Keratinocyte (primary cell): ENCODE measurements at regions not wholly inside any gene's neighbourhood (a gene's known extent, or its start where the extent isn't known, plus 50 kb on each side); places are given as distances from the start of the nearest gene placed in this dataset.

ENCODE experiments used
- DNase-seq: peaks from one replicate; pipeline ENCODE4 v3.0.0-alpha.2; 2011; ENCODE audit warnings: low read depth, missing footprints, low spot score
- FAIRE-seq: peaks from 2 replicates; lab custom pipeline; 2011; peaks lifted over from hg19 to GRCh38; lab: Jason Lieb, UNC
- H2AFZ ChIP-seq: 2 replicates; pipeline ENCODE4 v1.6.0; 2012; ENCODE audit warnings: low read length, control low read depth, inconsistent platforms; ENCODE audit not compliant: control insufficient read depth
- H3K27ac ChIP-seq: 2 replicates; pipeline ENCODE4 v1.5.1; 2011; ENCODE audit warnings: low read length; ENCODE audit not compliant: control insufficient read depth, insufficient read depth
- H3K27me3 ChIP-seq: 3 replicates; pipeline ENCODE4 v1.6.0; 2011; ENCODE audit warnings: low read length; ENCODE audit not compliant: control insufficient read depth, insufficient read depth; ENCODE audit errors: extremely low read depth
- H3K36me3 ChIP-seq, 2 experiments: 2 replicates in 1 of 2; 3 replicates in 1 of 2; pipeline ENCODE4 v1.5.1; 2011; ENCODE audit warnings: low read length in 2 of 2, mild to moderate bottlenecking in 1 of 2; ENCODE audit not compliant: control insufficient read depth in 2 of 2, insufficient read depth in 2 of 2; ENCODE audit errors: extremely low read depth in 1 of 2
- H3K4me1 ChIP-seq: 3 replicates; pipeline ENCODE4 v1.5.1; 2011; ENCODE audit warnings: low read length; ENCODE audit not compliant: control insufficient read depth, insufficient read depth; ENCODE audit errors: extremely low read depth
- H3K4me2 ChIP-seq: 3 replicates; pipeline ENCODE4 v1.6.0; 2011; ENCODE audit warnings: low read depth, low read length; ENCODE audit not compliant: control insufficient read depth, insufficient read depth; ENCODE audit errors: extremely low read depth
- H3K4me3 ChIP-seq, 3 experiments: fragments of 200-600 bp in 1 of 3; sonication (generic) in 1 of 3; 2 replicates in 2 of 3; 3 replicates in 1 of 3; pipeline ENCODE4 v1.5.1; 2011 to 2016; ENCODE audit warnings: low read length in 3 of 3, mild to moderate bottlenecking in 3 of 3, control low read depth in 2 of 3, inconsistent platforms in 1 of 3, low read depth in 1 of 3, mixed read lengths in 1 of 3, mixed run types in 1 of 3, moderate library complexity in 1 of 3; ENCODE audit not compliant: control insufficient read depth in 2 of 3, insufficient read depth in 2 of 3; ENCODE audit errors: extremely low read depth in 1 of 3
- H3K79me2 ChIP-seq: 2 replicates; pipeline ENCODE4 v1.6.0; 2012; ENCODE audit warnings: low read length; ENCODE audit not compliant: control insufficient read depth, insufficient read depth
- H3K9ac ChIP-seq: 3 replicates; pipeline ENCODE4 v1.6.0; 2011; ENCODE audit warnings: low read length; ENCODE audit not compliant: control insufficient read depth, insufficient read depth; ENCODE audit errors: extremely low read depth
- H3K9me1 ChIP-seq: 3 replicates; pipeline ENCODE4 v1.6.0; 2011; ENCODE audit warnings: low read length; ENCODE audit not compliant: control insufficient read depth, insufficient read depth; ENCODE audit errors: extremely low read depth
- H3K9me3 ChIP-seq: 2 replicates; pipeline ENCODE4 v1.5.1; 2012; ENCODE audit warnings: low read depth, low read length; ENCODE audit not compliant: control insufficient read depth
- H4K20me1 ChIP-seq: 3 replicates; pipeline ENCODE4 v1.6.0; 2011; ENCODE audit warnings: low read length; ENCODE audit not compliant: control insufficient read depth, insufficient read depth; ENCODE audit errors: extremely low read depth
- EZH2 ChIP-seq: IDR thresholded peaks from one replicate; pipeline ENCODE4 v1.6.1; 2012; ENCODE audit warnings: inconsistent platforms, mild to moderate bottlenecking, low read length, moderate library complexity
- dilution Hi-C: fragments of 300-500 bp; cut with MboI; formaldehyde crosslinking; loops from one replicate; pipeline ENCODE4 v1.7.0; 2020; ENCODE audit warnings: low sequenced_read_pairs; ENCODE audit not compliant: extremely low pct_ligation_motif_present
- TF ChIP-seq, protein P1 (sequence below), 3 experiments: IDR thresholded peaks in 1 of 3; conservative IDR thresholded peaks in 1 of 3; optimal IDR thresholded peaks in 1 of 3; 2 replicates in 2 of 3; 3 replicates in 1 of 3; pipeline versions ENCODE3 to v1.5.1; 2011; ENCODE audit warnings: low read length in 3 of 3, mild to moderate bottlenecking in 3 of 3, moderate library complexity in 2 of 3, control low read depth in 1 of 3, inconsistent platforms in 1 of 3; ENCODE audit not compliant: insufficient read depth in 2 of 3; ENCODE audit errors: extremely low read depth in 1 of 3

DNA sequence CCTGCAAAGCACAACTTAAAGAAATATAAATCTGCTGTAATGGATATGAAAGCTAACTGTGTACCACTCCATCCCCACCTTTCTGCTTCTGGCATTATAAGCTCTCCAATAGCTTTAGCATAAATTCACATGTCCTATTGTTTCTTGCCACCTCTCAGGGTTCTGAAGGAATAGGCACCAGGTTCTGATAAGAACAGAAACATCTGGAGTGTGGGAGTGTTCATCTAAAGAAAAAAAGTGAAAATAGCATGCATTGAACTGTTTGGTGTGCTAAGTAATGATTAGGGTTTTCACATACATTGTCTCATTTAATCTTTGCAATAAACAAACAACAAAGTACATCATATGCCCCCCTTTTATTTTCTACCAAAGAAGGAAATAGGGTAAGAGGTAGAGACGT lies 72.3 kb downstream of the FAM76B start:
- H4K20me1 ChIP-seq = no peaks in the 10 kb centered on the region
- H3K4me3 ChIP-seq = no peak overlapping the region
- no peak for FAIRE-seq
- no peaks in the 10 kb centered on the region for H3K79me2 ChIP-seq
- dilution Hi-C loops = no loop called here
- H3K27ac ChIP-seq = no peak overlapping the region
- no peak overlapping the region for H3K4me2 ChIP-seq
- peaks cover 4% of the 10 kb centered on the region for H3K4me1 ChIP-seq
- no peak for DNase-seq
- no peak overlapping the region for H2AFZ ChIP-seq
- H3K9me3 ChIP-seq = no peaks in the 10 kb centered on the region
- no peaks in the 10 kb centered on the region for H3K27me3 ChIP-seq
- no peaks in the 10 kb centered on the region for H3K36me3 ChIP-seq
- no peak for TF ChIP-seq EZH2
- TF ChIP-seq, protein P1, sequence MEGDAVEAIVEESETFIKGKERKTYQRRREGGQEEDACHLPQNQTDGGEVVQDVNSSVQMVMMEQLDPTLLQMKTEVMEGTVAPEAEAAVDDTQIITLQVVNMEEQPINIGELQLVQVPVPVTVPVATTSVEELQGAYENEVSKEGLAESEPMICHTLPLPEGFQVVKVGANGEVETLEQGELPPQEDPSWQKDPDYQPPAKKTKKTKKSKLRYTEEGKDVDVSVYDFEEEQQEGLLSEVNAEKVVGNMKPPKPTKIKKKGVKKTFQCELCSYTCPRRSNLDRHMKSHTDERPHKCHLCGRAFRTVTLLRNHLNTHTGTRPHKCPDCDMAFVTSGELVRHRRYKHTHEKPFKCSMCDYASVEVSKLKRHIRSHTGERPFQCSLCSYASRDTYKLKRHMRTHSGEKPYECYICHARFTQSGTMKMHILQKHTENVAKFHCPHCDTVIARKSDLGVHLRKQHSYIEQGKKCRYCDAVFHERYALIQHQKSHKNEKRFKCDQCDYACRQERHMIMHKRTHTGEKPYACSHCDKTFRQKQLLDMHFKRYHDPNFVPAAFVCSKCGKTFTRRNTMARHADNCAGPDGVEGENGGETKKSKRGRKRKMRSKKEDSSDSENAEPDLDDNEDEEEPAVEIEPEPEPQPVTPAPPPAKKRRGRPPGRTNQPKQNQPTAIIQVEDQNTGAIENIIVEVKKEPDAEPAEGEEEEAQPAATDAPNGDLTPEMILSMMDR (optimal IDR thresholded peaks at IDR 0.05 in 1 of 3, IDR thresholded peaks at IDR 0.05 in 1 of 3, conservative IDR thresholded peaks at IDR 0.05 in 1 of 3; ENCODE audit: extremely low read depth in 1 of 3, insufficient read depth in 2 of 3, low read length in 3 of 3) = no peak
- H3K9me1 ChIP-seq = no peaks in the 10 kb centered on the region
- H3K9ac ChIP-seq = no peak overlapping the region

DNA sequence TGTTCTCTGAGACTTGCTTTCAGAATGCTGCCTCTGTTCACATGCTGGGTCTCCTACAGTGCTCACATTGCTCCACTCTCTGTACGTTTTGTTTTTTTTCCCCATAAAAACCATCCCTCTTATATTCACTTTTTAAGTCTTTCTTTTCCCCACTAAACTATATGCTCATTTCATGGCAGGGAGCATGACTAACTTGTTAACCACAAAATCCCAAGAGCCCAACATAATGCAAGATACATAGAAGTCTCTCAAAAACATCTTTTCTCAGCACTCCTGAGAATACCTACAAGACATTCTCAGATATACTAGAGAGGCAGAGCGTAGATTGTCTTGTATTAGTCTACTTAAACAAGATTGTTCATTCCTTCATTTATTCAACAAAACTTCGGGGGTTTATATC lies 73.3 kb downstream of the FAM76B start:
- Histone ChIP-seq H3K36me3 (no peaks in the 10 kb centered on the region), H3K79me2 (no peaks in the 10 kb centered on the region), H3K9ac (no peak overlapping the region), H3K9me3 (no peaks in the 10 kb centered on the region), H3K4me1 (peaks cover 4% of the 10 kb centered on the region), H3K27ac (no peak overlapping the region), H3K27me3 (no peaks in the 10 kb centered on the region), H3K9me1 (no peaks in the 10 kb centered on the region), H3K4me2 (no peak overlapping the region), H3K4me3 (no peak overlapping the region), H2AFZ (peak overlapping the region; percentile 20), H4K20me1 (no peaks in the 10 kb centered on the region)
- DNase-seq (no peak), FAIRE-seq (no peak)
- TF ChIP-seq, protein P1 (optimal IDR thresholded peaks at IDR 0.05 in 1 of 3, IDR thresholded peaks at IDR 0.05 in 1 of 3, conservative IDR thresholded peaks at IDR 0.05 in 1 of 3; ENCODE audit: extremely low read depth in 1 of 3, insufficient read depth in 2 of 3, low read length in 3 of 3) = no peak
- TF ChIP-seq EZH2 = no peak
- dilution Hi-C loops = no loop called here
